HepG2 (cell line): ENCODE measurements at regions not wholly inside any gene's neighbourhood (a gene's known extent, or its start where the extent isn't known, plus 50 kb on each side); places are given as distances from the start of the nearest gene placed in this dataset.

Source experiments
- ATAC-seq: fragments of 200-7000 bp; cut with Tn5 transposase; 3 replicates; pipeline ENCODE4 v1.9.1; 2020; ENCODE audit warnings: mild to moderate bottlenecking, moderate library complexity
- BruUV-seq: library from RNA; stranded (reverse); fragments of 400-500 nt; replicated peaks from 2 replicates; lab custom pipeline; 2021; lab: Mats Ljungman, UMichigan
- CTCF ChIA-PET: fragments of 300-600 bp; formaldehyde crosslinking; extraction: SDS; loops from one replicate; lab custom pipeline; 2021; ENCODE audit warnings: low total read pairs, inconsistent platforms, low intra/inter-chr PET ratio; lab: Yijun Ruan, JAX
- POLR2A ChIA-PET: fragments of 350-600 bp; sonication (Branson Sonifier 250); formaldehyde crosslinking; loops from one replicate; lab custom pipeline; 2020; ENCODE audit warnings: antibody characterized with exemption, inconsistent platforms; lab: Yijun Ruan, JAX
- DNase-seq: peaks from one replicate; pipeline ENCODE4 v3.0.0-alpha.2; 2015; ENCODE audit warnings: low spot score
- FAIRE-seq: peaks from 3 replicates; lab custom pipeline; 2011; peaks lifted over from hg19 to GRCh38; lab: Jason Lieb, UNC
- H2AFZ ChIP-seq: one replicate; pipeline ENCODE4 v1.6.1; 2011; ENCODE audit warnings: low read length, inconsistent platforms
- H3K27ac ChIP-seq: fragments of 300-600 bp; 3 replicates; pipeline ENCODE4 v1.8.0; 2011; ENCODE audit warnings: mixed run types, mild to moderate bottlenecking, mixed read lengths, low read length, inconsistent platforms; ENCODE audit not compliant: insufficient read depth; ENCODE audit errors: extremely low read length
- H3K27me3 ChIP-seq, 2 experiments: fragments of 200-600 bp in 1 of 2; 2 replicates in 1 of 2; 3 replicates in 1 of 2; pipeline versions ENCODE4 v1.6.0 to v1.8.0; 2011; ENCODE audit warnings: low read length in 2 of 2, mild to moderate bottlenecking in 2 of 2, moderate library complexity in 2 of 2, inconsistent platforms in 1 of 2; ENCODE audit not compliant: insufficient read depth in 2 of 2, control insufficient read depth in 1 of 2
- H3K36me3 ChIP-seq, 2 experiments: fragments of 200-600 bp in 1 of 2; replicated peaks in 1 of 2; 2 replicates in 1 of 2; 3 replicates in 1 of 2; pipeline versions ENCODE4 v1.5.1 to v1.8.0; 2011; ENCODE audit warnings: low read length in 2 of 2, inconsistent platforms in 1 of 2; ENCODE audit not compliant: insufficient read depth in 2 of 2, control insufficient read depth in 1 of 2
- H3K4me1 ChIP-seq: 2 replicates; pipeline ENCODE4 v1.5.1; 2012; ENCODE audit warnings: low read length, inconsistent platforms; ENCODE audit not compliant: insufficient read depth
- H3K4me2 ChIP-seq: 2 replicates; pipeline ENCODE4 v1.6.0; 2011; ENCODE audit warnings: low read depth, low read length, inconsistent platforms
- H3K4me3 ChIP-seq, 3 experiments: fragments of 200-600 bp in 1 of 3; sonication (generic), shearing (Covaris generic) in 1 of 3; replicated peaks in 1 of 3; 2 replicates each; pipeline ENCODE4 v1.5.1; 2011 to 2016; ENCODE audit warnings: low read length in 3 of 3, inconsistent platforms in 2 of 3, low read depth in 2 of 3, mild to moderate bottlenecking in 2 of 3, control low read depth in 1 of 3, mixed read lengths in 1 of 3; ENCODE audit not compliant: insufficient read depth in 1 of 3
- H3K79me2 ChIP-seq: one replicate; pipeline ENCODE4 v1.6.1; 2011; ENCODE audit warnings: low read length, inconsistent platforms; ENCODE audit not compliant: insufficient read depth
- H3K9ac ChIP-seq: 2 replicates; pipeline ENCODE4 v1.6.0; 2011; ENCODE audit warnings: mild to moderate bottlenecking, low read depth, low read length, inconsistent platforms; ENCODE audit not compliant: insufficient read depth
- H3K9me3 ChIP-seq: 2 replicates; pipeline ENCODE4 v1.5.1; 2012; ENCODE audit warnings: mild to moderate bottlenecking, low read length
- H4K20me1 ChIP-seq: 2 replicates; pipeline ENCODE4 v1.6.0; 2011; ENCODE audit warnings: inconsistent platforms, mild to moderate bottlenecking, low read length, moderate library complexity; ENCODE audit not compliant: insufficient read depth
- EP300 ChIP-seq, 3 experiments: sonication (generic) in 1 of 3; formaldehyde crosslinking in 1 of 3; IDR thresholded peaks; 2 replicates each; pipeline versions ENCODE4 v1.5.1 to v1.6.1; 2011 to 2020; ENCODE audit warnings: low read depth in 2 of 3, low read length in 2 of 3, borderline replicate concordance in 1 of 3, improper control_type of control experiment in 1 of 3, mild to moderate bottlenecking in 1 of 3, missing genetic modification reagents in 1 of 3, moderate library complexity in 1 of 3
- KMT2B ChIP-seq: IDR thresholded peaks from 2 replicates; pipeline ENCODE4 v1.6.1; 2016; ENCODE audit warnings: missing genetic modification reagents, missing compliant biosample characterization
- MXI1 ChIP-seq: IDR thresholded peaks from 3 replicates; pipeline ENCODE4 v1.6.1; 2012; ENCODE audit warnings: low read depth, low read length, inconsistent platforms, borderline replicate concordance
- NFE2L2 ChIP-seq: fragments of 150-350 bp; IDR thresholded peaks from 2 replicates; pipeline ENCODE4 v1.6.1; 2014; ENCODE audit warnings: low read length
- NR2F2 ChIP-seq: IDR thresholded peaks from 2 replicates; pipeline ENCODE4 v1.6.1; 2012; ENCODE audit warnings: low read depth, inconsistent platforms, borderline replicate concordance
- POLR2AphosphoS2 ChIP-seq: IDR thresholded peaks from 2 replicates; pipeline ENCODE4 v1.6.1; 2011; ENCODE audit warnings: low read depth, low read length, improper control_type of control experiment
- SP1 ChIP-seq, 2 experiments: fragments of 450-650 bp in 1 of 2; sonication (generic) in 1 of 2; formaldehyde crosslinking in 1 of 2; IDR thresholded peaks; 2 replicates each; pipeline versions ENCODE4 v1.4.0 to v1.6.1; 2016 to 2020; ENCODE audit warnings: missing genetic modification reagents in 1 of 2
- ZFX ChIP-seq: sonication (generic); formaldehyde crosslinking; IDR thresholded peaks from 2 replicates; pipeline ENCODE4 v1.4.0; 2020; ENCODE audit warnings: mild to moderate bottlenecking, low read depth, missing genetic modification reagents, moderate library complexity
- ZNF251 ChIP-seq: sonication (generic); formaldehyde crosslinking; IDR thresholded peaks from 2 replicates; pipeline ENCODE4 v1.9.0; 2021; ENCODE audit warnings: mild to moderate bottlenecking, missing genetic modification reagents
- ZNF549 ChIP-seq: sonication (generic); formaldehyde crosslinking; IDR thresholded peaks from 2 replicates; pipeline ENCODE4 v1.5.0; 2020; ENCODE audit warnings: missing genetic modification reagents
- ZNF564 ChIP-seq: sonication (generic); formaldehyde crosslinking; IDR thresholded peaks from 2 replicates; pipeline ENCODE4 v1.8.1; 2023; ENCODE audit warnings: mild to moderate bottlenecking, missing genetic modification reagents
- ZNF672 ChIP-seq: sonication (generic); formaldehyde crosslinking; IDR thresholded peaks from 2 replicates; pipeline ENCODE4 v1.8.1; 2022; ENCODE audit warnings: missing genetic modification reagents
- ZNF703 ChIP-seq: sonication (generic); formaldehyde crosslinking; IDR thresholded peaks from 2 replicates; pipeline ENCODE4 v1.5.1; 2020; ENCODE audit warnings: missing genetic modification reagents, mild to moderate bottlenecking, moderate library complexity, borderline replicate concordance
- ZNF713 ChIP-seq: sonication (generic); formaldehyde crosslinking; IDR thresholded peaks from 2 replicates; pipeline ENCODE4 v1.4.0; 2020; ENCODE audit warnings: mild to moderate bottlenecking, missing genetic modification reagents
- ZNF792 ChIP-seq: IDR thresholded peaks from 2 replicates; pipeline ENCODE4 v1.6.1; 2016
- WGBS: methylation state at CpG from one replicate; pipeline ENCODE4 v1.1.6; 2017; ENCODE audit warnings: low lambda C conversion rate; 5-methylcytosine and 5-hydroxymethylcytosine counted together
- in situ Hi-C: cut with HindIII; loops from 2 replicates; pipeline ENCODE4 v1.10.0; 2017; ENCODE audit warnings: low pct_unique_long_range_greater_than_20kb; ENCODE audit not compliant: extremely low pct_ligation_motif_present
- intact Hi-C: fragments of 100-400 bp; cut with micrococcal nuclease; formaldehyde crosslinking; loops from one replicate; pipeline ENCODE4 v1.10.0; 2022; ENCODE audit not compliant: unreplicated experiment
- TF ChIP-seq, protein P1 (sequence below): sonication (generic); formaldehyde crosslinking; IDR thresholded peaks from 2 replicates; pipeline ENCODE4 v1.4.0; 2020; ENCODE audit warnings: missing genetic modification reagents, mild to moderate bottlenecking, borderline replicate concordance
- TF ChIP-seq, protein P2 (sequence below): sonication (generic); formaldehyde crosslinking; IDR thresholded peaks from 2 replicates; pipeline ENCODE4 v1.9.0; 2021; ENCODE audit warnings: missing genetic modification reagents, mild to moderate bottlenecking, borderline replicate concordance

DNA sequence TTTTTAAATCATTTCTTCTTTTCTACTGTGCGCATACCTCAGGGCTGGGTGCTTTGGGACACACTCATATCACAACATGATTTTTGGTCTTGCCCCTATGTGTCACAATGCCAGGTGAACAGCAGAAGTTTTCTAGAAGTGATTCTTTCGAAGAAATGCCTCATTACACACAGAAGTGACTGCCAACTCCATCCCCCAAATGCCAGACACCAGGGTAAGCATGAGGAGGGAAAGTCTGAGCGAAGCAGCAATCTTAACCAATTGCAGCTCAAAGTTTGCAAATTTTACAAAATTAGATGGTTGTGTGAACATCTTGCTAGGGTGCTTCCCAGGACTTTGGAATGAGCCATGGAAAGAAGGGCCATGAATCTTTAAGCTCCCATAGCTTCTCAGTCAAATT lies 87.3 kb upstream of the PLEKHA5 start:
- in situ Hi-C loops (no loop called here), intact Hi-C loops (no loop called here)
- Histone ChIP-seq H3K4me1 (peaks cover 8% of the 10 kb centered on the region; the same call in 1 of the 2 replicates), H3K27me3 (no peaks in the 10 kb centered on the region; a peak in 1 of 5 replicates), H3K4me3 (no peak overlapping the region), H4K20me1 (no peaks in the 10 kb centered on the region), H3K9ac (no peak overlapping the region), H3K36me3 (no peaks in the 10 kb centered on the region), H3K9me3 (no peaks in the 10 kb centered on the region), H3K4me2 (no peak overlapping the region), H3K79me2 (no peaks in the 10 kb centered on the region), H3K27ac (no peak overlapping the region), H2AFZ (no peak overlapping the region)
- BruUV-seq, result no TSS peak
- DNase-seq (no peak), ATAC-seq (no peak), FAIRE-seq (no peak)
- WGBS, result 63% methylated on average over 3 of the region's 3 CpGs
- TF ChIP-seq ZNF703 (CRISPR knock-in tag), result no peak
- TF ChIP-seq ZFX, result no peak
- TF ChIP-seq ZNF792, result no peak
- no peak for TF ChIP-seq POLR2AphosphoS2
- TF ChIP-seq SP1 (IDR thresholded peaks at IDR 0.05), result no peak
- TF ChIP-seq SP1 (CRISPR knock-in tag; IDR thresholded peaks at IDR 0.05), result no peak
- TF ChIP-seq ZNF564 (CRISPR knock-in tag), result no peak
- ChIA-PET POLR2A (no interaction called here), CTCF (no interaction called here)

DNA sequence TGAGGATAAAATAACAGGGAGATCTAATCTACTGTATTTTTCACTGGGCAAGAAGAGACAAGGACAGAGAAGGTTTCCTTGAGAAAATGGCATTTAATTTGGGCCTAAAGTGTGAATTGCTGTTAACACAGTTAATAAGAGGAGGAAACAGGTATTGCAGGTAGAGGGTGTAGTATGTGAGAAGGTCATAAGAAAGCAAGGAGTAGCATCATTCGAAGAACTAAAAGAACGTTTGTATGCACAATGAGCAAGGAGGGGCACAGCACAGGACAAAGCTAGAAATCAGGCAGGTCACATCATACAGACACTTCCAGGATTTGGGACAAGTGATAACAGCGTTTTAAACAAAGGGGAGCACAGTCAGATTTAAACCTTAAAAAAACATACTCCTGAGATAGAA lies 85.1 kb upstream of the PLEKHA5 start:
- ATAC-seq (no peak), DNase-seq (no peak), FAIRE-seq (no peak)
- ChIA-PET POLR2A (no interaction called here), CTCF (no interaction called here)
- Histone ChIP-seq H3K27ac (no peak overlapping the region), H2AFZ (no peak overlapping the region), H3K36me3 (no peaks in the 10 kb centered on the region), H3K4me3 (no peak overlapping the region), H3K9me3 (no peaks in the 10 kb centered on the region), H3K9ac (no peak overlapping the region), H3K27me3 (no peaks in the 10 kb centered on the region), H3K4me1 (peaks cover 8% of the 10 kb centered on the region; the same call in 1 of the 2 replicates), H3K79me2 (no peaks in the 10 kb centered on the region), H4K20me1 (no peaks in the 10 kb centered on the region), H3K4me2 (no peak overlapping the region)
- intact Hi-C loops, result no loop called here
- BruUV-seq, result no TSS peak
- WGBS, result 0% methylated on average over 3 of the region's 3 CpGs
- in situ Hi-C loops, result no loop called here
- no peak for TF ChIP-seq NR2F2
- no peak for TF ChIP-seq MXI1
- no peak for TF ChIP-seq ZNF672 (CRISPR knock-in tag)
- TF ChIP-seq ZNF564 (CRISPR knock-in tag), result no peak
- TF ChIP-seq ZNF549, result no peak
- no peak for TF ChIP-seq EP300 (IDR thresholded peaks at IDR 0.05; ENCODE audit: low read depth in 2 of 2, low read length in 2 of 2)
- TF ChIP-seq EP300 (CRISPR knock-in tag; IDR thresholded peaks at IDR 0.05; ENCODE audit: borderline replicate concordance), result no peak
- no peak for TF ChIP-seq KMT2B
- TF ChIP-seq, protein P1, sequence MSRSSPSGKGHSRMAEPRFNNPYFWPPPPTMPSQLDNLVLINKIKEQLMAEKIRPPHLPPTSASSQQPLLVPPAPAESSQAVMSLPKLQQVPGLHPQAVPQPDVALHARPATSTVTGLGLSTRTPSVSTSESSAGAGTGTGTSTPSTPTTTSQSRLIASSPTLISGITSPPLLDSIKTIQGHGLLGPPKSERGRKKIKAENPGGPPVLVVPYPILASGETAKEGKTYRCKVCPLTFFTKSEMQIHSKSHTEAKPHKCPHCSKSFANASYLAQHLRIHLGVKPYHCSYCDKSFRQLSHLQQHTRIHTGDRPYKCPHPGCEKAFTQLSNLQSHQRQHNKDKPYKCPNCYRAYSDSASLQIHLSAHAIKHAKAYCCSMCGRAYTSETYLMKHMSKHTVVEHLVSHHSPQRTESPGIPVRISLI, result no peak
- no peak for TF ChIP-seq NFE2L2
- no peak for TF ChIP-seq ZNF713 (CRISPR knock-in tag)
- TF ChIP-seq, protein P2, sequence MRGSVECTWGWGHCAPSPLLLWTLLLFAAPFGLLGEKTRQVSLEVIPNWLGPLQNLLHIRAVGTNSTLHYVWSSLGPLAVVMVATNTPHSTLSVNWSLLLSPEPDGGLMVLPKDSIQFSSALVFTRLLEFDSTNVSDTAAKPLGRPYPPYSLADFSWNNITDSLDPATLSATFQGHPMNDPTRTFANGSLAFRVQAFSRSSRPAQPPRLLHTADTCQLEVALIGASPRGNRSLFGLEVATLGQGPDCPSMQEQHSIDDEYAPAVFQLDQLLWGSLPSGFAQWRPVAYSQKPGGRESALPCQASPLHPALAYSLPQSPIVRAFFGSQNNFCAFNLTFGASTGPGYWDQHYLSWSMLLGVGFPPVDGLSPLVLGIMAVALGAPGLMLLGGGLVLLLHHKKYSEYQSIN, result no peak
- TF ChIP-seq ZNF251 (CRISPR knock-in tag), result no peak
